GM12874 (cell line): ENCODE measurements at regions not wholly inside any gene's neighbourhood (a gene's known extent, or its start where the extent isn't known, plus 50 kb on each side); places are given as distances from the start of the nearest gene placed in this dataset.

Experiments used
- TF ChIP-seq, protein P1 (sequence below): IDR thresholded peaks from 2 replicates; pipeline ENCODE4 v1.5.1; 2011; ENCODE audit warnings: low read depth, mild to moderate bottlenecking, control low read depth, low read length, moderate library complexity; ENCODE audit not compliant: insufficient read depth

DNA sequence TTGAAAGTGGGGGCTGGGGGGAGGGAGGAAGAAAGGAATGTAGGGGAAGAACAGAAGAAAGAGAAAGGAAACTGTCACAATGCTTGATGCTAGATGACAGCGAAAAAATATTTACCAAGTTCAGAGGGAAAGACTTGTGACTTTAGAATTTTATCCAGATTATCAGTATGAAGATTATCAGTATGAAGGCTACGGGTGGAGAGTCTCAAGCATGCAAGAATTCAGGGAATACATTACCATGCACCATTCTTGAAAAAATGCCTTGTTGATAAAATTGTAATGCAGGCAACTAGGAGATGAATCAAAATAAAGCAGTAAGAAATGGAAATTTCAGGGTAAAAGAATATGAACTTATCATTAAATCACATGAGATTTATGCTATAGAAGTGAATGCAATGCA is 376.8 kb downstream of the PCNX1 start:
- TF ChIP-seq, protein P1, sequence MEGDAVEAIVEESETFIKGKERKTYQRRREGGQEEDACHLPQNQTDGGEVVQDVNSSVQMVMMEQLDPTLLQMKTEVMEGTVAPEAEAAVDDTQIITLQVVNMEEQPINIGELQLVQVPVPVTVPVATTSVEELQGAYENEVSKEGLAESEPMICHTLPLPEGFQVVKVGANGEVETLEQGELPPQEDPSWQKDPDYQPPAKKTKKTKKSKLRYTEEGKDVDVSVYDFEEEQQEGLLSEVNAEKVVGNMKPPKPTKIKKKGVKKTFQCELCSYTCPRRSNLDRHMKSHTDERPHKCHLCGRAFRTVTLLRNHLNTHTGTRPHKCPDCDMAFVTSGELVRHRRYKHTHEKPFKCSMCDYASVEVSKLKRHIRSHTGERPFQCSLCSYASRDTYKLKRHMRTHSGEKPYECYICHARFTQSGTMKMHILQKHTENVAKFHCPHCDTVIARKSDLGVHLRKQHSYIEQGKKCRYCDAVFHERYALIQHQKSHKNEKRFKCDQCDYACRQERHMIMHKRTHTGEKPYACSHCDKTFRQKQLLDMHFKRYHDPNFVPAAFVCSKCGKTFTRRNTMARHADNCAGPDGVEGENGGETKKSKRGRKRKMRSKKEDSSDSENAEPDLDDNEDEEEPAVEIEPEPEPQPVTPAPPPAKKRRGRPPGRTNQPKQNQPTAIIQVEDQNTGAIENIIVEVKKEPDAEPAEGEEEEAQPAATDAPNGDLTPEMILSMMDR: no peak

DNA sequence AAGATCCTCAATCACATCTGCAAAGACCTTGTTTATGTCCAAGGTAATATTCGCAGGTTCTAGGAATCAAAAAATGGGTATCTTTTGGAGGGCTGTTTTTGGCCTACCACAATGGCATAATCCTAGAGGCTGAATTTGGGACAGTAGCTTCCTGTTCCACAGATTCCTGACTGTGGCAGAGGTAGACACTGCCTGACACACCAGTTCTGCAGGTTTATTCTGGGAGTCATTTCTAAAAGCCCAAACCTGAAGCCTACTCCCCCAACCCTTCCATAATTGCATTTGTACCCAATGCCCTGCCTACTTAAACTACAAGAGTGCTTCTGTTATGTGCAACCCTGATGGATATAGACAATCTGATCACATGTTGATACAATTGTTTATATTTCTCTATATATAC is 378.9 kb downstream of the PCNX1 start:
- TF ChIP-seq, protein P1: no peak

DNA sequence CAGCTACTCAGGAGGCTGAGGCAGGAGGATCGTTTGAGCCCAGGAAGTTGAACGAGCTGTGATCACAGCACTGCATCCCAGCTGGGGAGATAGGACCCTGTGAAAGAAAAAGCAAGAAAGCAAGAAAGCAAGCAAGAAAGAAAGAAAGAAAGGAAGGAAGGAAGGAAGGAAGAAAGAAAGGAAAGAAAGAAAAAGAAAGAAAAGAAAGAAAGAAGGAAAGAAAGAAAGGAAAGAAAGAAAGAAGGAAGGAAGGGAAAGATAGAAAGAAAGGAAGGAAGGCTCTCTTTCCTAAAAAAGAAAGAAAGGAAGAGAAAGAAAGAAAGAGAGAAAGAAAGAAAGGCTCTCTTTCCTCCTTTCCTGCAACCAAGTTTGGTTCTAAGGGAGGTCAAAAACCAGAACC is 380.3 kb downstream of the PCNX1 start:
- TF ChIP-seq, protein P1: no peak

DNA sequence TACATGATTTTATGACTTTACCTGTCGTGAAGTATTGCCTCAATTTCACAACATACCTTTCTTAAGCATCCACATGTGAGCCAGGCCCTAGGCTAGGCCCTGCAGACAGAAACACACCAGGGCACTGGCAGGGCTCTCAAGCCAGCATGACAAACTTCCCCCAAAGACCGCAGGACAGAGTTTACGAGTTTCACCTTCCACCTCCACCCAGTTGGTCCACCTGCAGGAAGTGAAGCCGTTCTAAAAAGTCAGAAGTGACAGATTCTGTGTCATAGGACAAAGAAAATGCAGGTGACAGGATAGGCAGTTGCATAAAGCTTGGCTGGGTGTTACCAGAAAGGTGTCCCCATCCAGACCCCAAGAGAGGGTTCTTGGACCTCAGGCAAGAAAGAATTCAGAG is 382.3 kb downstream of the PCNX1 start:
- TF ChIP-seq, protein P1: no peak

DNA sequence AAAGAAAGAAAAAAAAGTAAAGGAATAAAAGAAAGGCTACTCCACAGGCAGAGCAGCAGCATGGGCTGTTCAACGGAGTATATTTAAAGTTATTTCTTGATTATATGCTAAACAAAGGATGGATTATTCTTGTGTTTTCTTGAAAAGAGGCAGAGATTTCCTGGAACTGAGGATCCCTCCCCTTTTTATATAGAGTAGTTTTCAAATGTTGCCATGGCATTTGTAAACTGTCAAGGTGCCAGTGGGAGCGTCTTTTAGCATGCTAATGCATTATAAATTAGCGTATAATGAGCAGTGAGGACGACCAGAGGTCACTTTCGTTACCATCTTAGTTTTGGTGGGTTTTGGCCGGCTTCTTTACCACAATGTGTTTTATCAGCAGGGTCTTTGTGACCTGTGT is 383.0 kb downstream of the PCNX1 start:
- TF ChIP-seq, protein P1: no peak

DNA sequence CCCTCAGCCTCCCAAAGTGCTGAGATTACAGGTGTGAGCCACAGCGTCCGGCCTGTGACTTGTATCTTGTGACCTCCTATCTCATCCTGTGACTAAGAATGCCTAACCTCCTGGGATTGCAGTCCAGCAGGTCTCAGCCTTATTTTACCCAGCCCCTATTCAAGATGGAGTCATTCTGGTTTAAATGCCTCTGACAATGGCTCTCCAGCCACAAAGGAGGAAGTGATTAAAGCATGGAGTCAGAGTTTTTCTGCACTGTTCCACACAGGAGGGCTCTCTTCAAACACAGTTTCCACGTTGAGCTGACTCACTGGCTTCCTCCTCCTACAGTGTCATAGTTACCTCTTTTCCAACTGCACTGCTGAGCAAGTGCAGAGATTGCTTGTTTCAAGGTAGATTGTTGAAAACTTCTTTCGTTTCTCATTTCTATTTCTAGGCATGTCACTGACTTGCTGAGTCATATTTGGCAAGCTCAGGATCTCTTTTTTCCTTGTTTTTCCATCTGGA is 383.8 kb downstream of the PCNX1 start:
- TF ChIP-seq, protein P1: no peak

DNA sequence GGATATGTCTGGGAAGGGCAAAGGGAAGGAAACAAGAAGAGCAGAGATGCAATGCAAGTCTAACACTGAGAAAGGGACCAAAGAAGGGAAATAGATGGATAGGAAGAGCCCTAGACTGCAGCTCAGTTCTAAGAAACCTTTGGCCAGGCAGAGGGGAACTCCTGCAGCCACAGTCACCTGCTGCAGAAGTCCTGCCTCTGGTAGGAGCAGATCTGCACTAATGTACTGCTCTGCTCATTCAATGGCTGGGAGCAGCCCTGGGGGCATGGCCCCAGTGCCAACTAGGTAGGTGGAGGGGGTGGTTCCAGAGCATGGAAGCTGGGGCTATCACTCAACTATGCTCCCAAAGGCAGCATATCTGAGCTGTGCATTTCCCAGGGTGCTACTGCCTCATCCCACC is 388.9 kb downstream of the PCNX1 start:
- TF ChIP-seq, protein P1: no peak
